ENCODE measurements at regions not wholly inside any gene's neighbourhood (a gene's known extent, or its start where the extent isn't known, plus 50 kb on each side); places are given as distances from the start of the nearest gene placed in this dataset.
"Not testable (repeated sequence)": the region's sequence is repeated elsewhere in the genome, so short reads cannot be mapped to it uniquely, and the experiment has no call there.

DNA sequence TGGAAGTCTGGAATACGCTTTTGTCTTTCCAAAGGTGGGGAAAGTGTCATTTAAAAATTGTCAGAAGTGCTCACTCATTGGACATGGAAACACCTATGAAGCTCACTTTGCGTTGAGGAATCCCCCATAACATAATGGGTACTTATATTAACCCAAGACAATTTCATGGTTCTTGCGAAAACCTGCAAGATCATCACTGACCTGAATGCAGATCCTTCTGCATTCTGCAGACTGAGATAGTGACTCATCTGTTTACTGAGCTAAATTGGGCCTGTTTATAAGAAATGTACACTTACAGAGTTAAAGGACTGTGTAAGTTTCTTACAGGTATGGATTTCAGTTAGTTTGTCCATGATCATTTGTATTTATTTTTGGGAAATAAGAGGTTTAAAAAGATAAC, 153.0 kb downstream of the HMHB1 start:
- TF ChIP-seq SPI1 (IDR thresholded peaks at IDR 0.05; ENCODE audit: low read depth, low read length) (no peak), POLR2A (IDR thresholded peaks at IDR 0.05; ENCODE audit: low read depth, low read length) (no peak), PAX5 (IDR thresholded peaks at IDR 0.05; ENCODE audit: insufficient read depth, low read length, severe bottlenecking) (no peak), TAF1 (IDR thresholded peaks at IDR 0.05; ENCODE audit: low read depth, low read length) (no peak), POU2F2 (IDR thresholded peaks at IDR 0.05; ENCODE audit: low read depth, low read length) (no peak), POLR2AphosphoS5 (IDR thresholded peaks at IDR 0.05; ENCODE audit: low read depth, low read length) (no peak)
- DNase-seq (ENCODE audit: insufficient read length, low spot score) (no peak), FAIRE-seq (no peak)

DNA sequence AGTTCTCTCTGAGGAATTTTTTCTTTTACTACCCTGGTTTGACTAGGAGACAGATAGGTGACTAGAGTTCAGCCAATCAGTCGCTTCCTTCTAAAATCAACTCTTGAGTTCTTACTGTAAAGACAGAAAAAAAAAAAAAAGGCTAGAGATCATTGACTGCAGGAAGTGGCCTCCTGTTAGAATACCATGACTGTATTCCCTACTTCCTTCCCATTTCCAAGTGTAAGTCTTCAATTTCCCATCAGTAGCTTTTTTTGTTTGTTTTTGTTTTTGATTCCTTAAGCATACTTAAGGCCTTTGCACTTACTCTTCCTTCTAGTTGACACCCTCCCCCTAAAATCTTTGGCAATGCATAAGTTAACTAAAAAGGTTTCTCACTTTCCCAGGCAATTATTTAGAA, 154.3 kb downstream of the HMHB1 start:
- TF ChIP-seq TAF1 (IDR thresholded peaks at IDR 0.05; ENCODE audit: low read depth, low read length) (no peak), SPI1 (IDR thresholded peaks at IDR 0.05; ENCODE audit: low read depth, low read length) (no peak), POU2F2 (IDR thresholded peaks at IDR 0.05; ENCODE audit: low read depth, low read length) (no peak), POLR2AphosphoS5 (IDR thresholded peaks at IDR 0.05; ENCODE audit: low read depth, low read length) (no peak), POLR2A (IDR thresholded peaks at IDR 0.05; ENCODE audit: low read depth, low read length) (no peak), PAX5 (IDR thresholded peaks at IDR 0.05; ENCODE audit: insufficient read depth, low read length, severe bottlenecking) (no peak)
- DNase-seq (ENCODE audit: insufficient read length, low spot score): no peak
- no peak for FAIRE-seq

DNA sequence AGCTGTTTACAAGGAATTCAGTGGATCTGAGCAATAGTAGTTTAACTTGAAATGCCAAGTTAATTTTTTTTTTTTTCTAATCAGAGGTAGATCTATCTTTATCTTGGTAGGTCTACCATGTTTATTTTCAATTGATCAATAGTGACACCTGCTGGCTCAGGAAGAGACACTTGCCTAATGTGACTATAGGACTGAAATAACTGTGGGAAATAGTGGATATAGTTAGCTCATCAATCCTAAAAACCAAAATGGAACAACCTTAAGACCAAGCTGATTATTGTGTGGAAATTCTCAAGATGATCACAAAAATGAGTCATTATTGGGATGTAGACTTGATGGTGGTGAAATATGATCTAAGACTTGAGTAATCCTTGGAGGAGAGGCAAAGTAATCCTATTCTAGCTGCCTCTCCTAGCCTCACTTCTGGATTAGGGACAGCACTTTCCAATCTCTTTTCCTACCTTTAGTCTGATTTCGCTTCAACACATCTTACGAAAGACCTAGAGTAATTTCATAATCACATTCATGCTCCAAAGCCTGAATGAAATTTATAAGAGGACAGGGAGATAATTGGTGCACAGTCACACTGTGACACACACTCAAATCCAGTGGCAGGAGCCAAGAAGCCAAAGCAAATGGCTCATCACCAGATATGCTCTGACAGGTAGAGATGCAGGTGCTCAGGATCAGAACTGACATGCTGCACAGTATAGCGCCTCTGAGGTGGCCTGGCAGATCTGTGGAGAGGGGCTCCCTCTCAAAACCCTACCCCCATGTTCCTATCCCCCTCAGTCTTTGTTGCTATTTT, 156.3 kb downstream of the HMHB1 start:
- DNase-seq (ENCODE audit: insufficient read length, low spot score) (no peak), FAIRE-seq (peak; percentile 88)
- TF ChIP-seq SPI1 (IDR thresholded peaks at IDR 0.05; ENCODE audit: low read depth, low read length) (no peak), POU2F2 (IDR thresholded peaks at IDR 0.05; ENCODE audit: low read depth, low read length) (no peak), TAF1 (IDR thresholded peaks at IDR 0.05; ENCODE audit: low read depth, low read length) (no peak), POLR2A (IDR thresholded peaks at IDR 0.05; ENCODE audit: low read depth, low read length) (no peak), PAX5 (IDR thresholded peaks at IDR 0.05; ENCODE audit: insufficient read depth, low read length, severe bottlenecking) (no peak), POLR2AphosphoS5 (IDR thresholded peaks at IDR 0.05; ENCODE audit: low read depth, low read length) (no peak)

DNA sequence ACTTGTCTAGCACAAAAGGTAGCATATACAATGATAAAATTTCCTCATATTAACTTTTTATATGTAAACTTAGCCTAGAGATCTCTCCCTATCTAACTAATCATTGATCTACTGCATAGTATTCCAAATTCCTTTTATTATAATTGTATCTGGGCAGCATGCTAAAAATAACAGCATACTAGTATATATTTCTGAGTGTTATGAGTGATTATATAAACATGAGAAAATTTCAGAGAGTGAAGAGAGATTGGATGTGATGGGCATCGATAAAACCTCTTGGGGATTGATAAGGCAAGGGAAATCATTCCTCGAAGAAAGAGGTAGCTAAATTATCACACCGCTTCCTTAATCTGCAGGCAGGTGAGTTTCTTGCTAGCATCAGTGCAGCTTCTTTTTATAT, 158.2 kb downstream of the HMHB1 start:
- FAIRE-seq: no peak
- DNase-seq (ENCODE audit: insufficient read length, low spot score): no peak
- TF ChIP-seq POU2F2 (IDR thresholded peaks at IDR 0.05; ENCODE audit: low read depth, low read length) (no peak), POLR2A (IDR thresholded peaks at IDR 0.05; ENCODE audit: low read depth, low read length) (no peak), POLR2AphosphoS5 (IDR thresholded peaks at IDR 0.05; ENCODE audit: low read depth, low read length) (no peak)

DNA sequence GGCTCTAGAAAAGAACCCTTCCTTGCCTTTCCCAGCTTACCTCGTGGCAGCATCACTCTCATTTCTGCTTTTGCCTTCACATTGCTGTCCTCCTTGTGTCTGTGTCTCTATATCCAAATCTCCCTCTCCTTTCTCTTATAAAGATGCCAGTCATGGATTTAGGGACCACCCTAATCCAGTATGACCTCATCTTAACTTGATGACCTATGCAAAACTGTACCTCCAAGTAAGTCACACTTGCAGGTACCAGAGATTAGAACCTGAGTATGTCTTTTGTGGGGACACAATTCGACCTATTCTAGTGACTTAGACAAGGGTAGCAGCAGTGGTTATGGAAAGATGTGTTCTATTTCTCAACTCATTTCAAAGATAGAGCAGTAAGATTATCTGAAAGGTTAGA, 160.1 kb downstream of the HMHB1 start:
- no peak for DNase-seq (ENCODE audit: insufficient read length, low spot score)
- TF ChIP-seq SPI1 (IDR thresholded peaks at IDR 0.05; ENCODE audit: low read depth, low read length) (peak; percentile 39; the same call in 1 of the 2 replicates), TAF1 (IDR thresholded peaks at IDR 0.05; ENCODE audit: low read depth, low read length) (no peak), POU2F2 (IDR thresholded peaks at IDR 0.05; ENCODE audit: low read depth, low read length) (no peak)
- peak; percentile 9 for FAIRE-seq

DNA sequence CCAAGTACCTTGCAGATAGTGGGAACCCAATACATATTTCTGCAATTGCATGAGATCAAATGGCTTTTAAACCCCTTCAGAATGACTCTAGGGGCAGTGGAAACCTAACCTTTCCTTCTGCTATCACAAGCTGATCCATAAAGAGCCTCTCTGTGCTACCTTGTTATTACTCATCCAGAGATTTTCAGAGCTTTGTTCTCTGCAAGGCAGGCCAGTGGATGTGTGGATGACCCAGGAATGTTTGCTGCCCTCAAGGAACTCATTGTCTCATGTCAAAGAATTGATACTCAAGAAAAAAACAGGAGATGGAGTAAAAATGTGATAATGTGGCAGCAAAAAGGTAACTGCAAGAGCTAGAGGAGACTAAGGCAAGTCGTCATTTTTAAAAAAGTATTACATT, 164.1 kb downstream of the HMHB1 start:
- FAIRE-seq: no peak
- TF ChIP-seq POLR2AphosphoS5 (IDR thresholded peaks at IDR 0.05; ENCODE audit: low read depth, low read length) (no peak), SPI1 (IDR thresholded peaks at IDR 0.05; ENCODE audit: low read depth, low read length) (no peak), POLR2A (IDR thresholded peaks at IDR 0.05; ENCODE audit: low read depth, low read length) (no peak), TAF1 (IDR thresholded peaks at IDR 0.05; ENCODE audit: low read depth, low read length) (no peak), PAX5 (IDR thresholded peaks at IDR 0.05; ENCODE audit: insufficient read depth, low read length, severe bottlenecking) (no peak), POU2F2 (IDR thresholded peaks at IDR 0.05; ENCODE audit: low read depth, low read length) (no peak)
- DNase-seq (ENCODE audit: insufficient read length, low spot score): no peak

DNA sequence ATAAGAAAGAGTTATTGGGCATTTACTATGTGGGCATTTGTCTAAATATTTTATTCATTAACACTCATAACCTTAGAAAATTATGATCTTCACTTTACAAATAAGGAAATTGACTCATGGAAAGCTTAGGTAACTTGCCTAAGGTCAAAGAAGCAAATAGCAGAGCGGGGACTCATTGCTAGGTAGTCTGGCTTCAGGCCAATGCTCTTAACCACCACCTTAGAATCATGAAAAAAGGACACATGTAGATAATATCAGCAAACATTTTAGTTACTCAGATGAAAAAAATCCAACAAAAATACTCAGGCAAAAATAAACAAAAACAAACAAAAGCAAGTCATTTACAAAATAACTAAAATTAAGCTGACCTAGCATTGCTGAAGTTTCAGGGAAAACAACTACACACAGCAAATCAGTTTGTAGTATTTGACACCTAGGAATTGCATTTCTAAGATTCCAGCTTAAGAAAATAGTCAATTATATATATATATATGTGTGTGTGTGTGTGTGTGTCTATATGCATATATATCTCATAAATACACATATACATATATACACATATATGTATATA, 166.0 kb downstream of the HMHB1 start:
- no peak for TF ChIP-seq SPI1 (IDR thresholded peaks at IDR 0.05; ENCODE audit: low read depth, low read length)
- TF ChIP-seq POLR2A (IDR thresholded peaks at IDR 0.05; ENCODE audit: low read depth, low read length): no peak
- no peak for TF ChIP-seq POLR2AphosphoS5 (IDR thresholded peaks at IDR 0.05; ENCODE audit: low read depth, low read length)
- no peak for TF ChIP-seq POU2F2 (IDR thresholded peaks at IDR 0.05; ENCODE audit: low read depth, low read length)
- no peak for TF ChIP-seq PAX5 (IDR thresholded peaks at IDR 0.05; ENCODE audit: insufficient read depth, low read length, severe bottlenecking)
- no peak for TF ChIP-seq TAF1 (IDR thresholded peaks at IDR 0.05; ENCODE audit: low read depth, low read length)
- no peak for DNase-seq (ENCODE audit: insufficient read length, low spot score)
- FAIRE-seq: no peak

DNA sequence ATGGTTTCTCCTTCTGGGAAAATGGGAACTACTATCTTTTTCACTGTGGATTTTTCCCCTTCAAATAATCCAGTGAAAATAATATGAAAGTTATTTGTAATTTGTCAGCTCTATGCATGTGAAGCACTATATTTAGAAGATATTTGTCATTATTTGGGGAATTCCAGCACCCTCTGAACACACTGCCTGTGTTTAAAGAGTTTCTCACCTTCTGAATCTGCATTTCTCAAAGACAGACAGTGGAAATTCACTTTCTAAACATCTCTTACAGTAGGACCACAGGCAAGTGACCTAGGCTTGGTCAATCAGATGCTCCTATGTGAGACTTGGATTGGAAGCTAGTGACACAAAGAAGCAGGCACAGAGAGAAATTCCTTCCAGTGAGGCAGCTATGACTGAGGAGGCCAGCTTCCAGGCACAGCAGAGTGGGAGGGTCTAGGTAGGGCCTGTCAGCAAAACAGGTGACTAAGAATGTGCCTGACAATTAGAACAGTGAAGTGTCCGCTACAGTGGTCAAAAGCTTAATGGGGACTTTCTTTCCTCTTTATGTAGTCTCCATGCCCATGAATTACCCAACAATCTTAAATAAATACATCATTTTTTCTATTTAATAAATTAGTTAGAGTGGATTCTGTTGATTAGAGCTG, 167.2 kb downstream of the HMHB1 start:
- FAIRE-seq: peak; percentile 9
- DNase-seq (ENCODE audit: insufficient read length, low spot score): no peak
- TF ChIP-seq POLR2AphosphoS5 (IDR thresholded peaks at IDR 0.05; ENCODE audit: low read depth, low read length) (no peak), PAX5 (IDR thresholded peaks at IDR 0.05; ENCODE audit: insufficient read depth, low read length, severe bottlenecking) (no peak), POLR2A (IDR thresholded peaks at IDR 0.05; ENCODE audit: low read depth, low read length) (no peak), TAF1 (IDR thresholded peaks at IDR 0.05; ENCODE audit: low read depth, low read length) (no peak), POU2F2 (IDR thresholded peaks at IDR 0.05; ENCODE audit: low read depth, low read length) (no peak), SPI1 (IDR thresholded peaks at IDR 0.05; ENCODE audit: low read depth, low read length) (no peak)

DNA sequence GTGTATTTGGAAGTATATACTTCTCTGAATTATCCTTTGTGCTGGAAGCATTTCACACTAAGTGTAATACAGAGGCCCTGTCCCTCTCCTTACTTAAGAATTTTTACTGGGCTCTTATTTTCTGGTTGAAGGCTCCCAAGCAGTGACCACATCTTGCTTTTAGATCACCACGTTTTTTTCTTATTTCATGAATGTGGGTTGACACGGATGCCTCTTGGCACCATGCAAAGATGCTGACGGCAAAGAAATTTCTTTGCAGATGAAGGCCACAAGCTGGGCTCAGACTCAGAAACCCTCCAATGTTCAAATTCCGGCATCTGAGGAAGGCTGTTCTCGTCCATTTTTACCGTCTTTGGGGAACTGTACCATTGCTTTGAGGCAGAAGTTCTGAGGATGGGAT, 168.5 kb downstream of the HMHB1 start:
- no peak for DNase-seq (ENCODE audit: insufficient read length, low spot score)
- no peak for FAIRE-seq
- no peak for TF ChIP-seq SPI1 (IDR thresholded peaks at IDR 0.05; ENCODE audit: low read depth, low read length)
- no peak for TF ChIP-seq POU2F2 (IDR thresholded peaks at IDR 0.05; ENCODE audit: low read depth, low read length)
- TF ChIP-seq POLR2AphosphoS5 (IDR thresholded peaks at IDR 0.05; ENCODE audit: low read depth, low read length): no peak
- TF ChIP-seq PAX5 (IDR thresholded peaks at IDR 0.05; ENCODE audit: insufficient read depth, low read length, severe bottlenecking): no peak
- TF ChIP-seq POLR2A (IDR thresholded peaks at IDR 0.05; ENCODE audit: low read depth, low read length): no peak
- no peak for TF ChIP-seq TAF1 (IDR thresholded peaks at IDR 0.05; ENCODE audit: low read depth, low read length)

DNA sequence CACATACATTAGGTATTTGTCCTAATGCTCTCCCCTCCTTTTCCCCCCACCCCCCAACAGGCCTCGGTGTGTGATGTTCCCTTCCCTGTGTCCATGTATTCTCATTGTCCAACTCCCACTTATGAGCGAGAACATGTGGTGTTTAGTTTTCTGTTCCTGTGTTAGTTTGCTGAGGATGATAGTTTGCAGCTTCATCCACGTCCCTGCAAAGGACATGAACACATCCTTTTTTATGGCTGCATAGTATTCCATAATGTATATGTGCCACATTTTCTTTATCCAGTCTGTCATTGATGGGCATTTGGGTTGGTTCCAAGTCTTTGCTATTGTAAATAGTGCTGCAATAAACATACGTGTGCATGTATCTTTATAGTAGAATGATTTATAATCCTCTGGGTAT, 171.0 kb downstream of the HMHB1 start:
- FAIRE-seq; DNase-seq (ENCODE audit: insufficient read length, low spot score): not testable (repeated sequence)

Data from GM12891 (cell line).